Activated B cell treated with CpG ODN at 0.5 μM for 24 hours (primary cell): ENCODE measurements at regions not wholly inside any gene's neighbourhood (a gene's known extent, or its start where the extent isn't known, plus 50 kb on each side); places are given as distances from the start of the nearest gene placed in this dataset.
"Not testable (repeated sequence)": the region's sequence is repeated elsewhere in the genome, so short reads cannot be mapped to it uniquely, and the experiment has no call there.

Experiments used
- ATAC-seq: fragments of 200-7000 bp; cut with Tn5 transposase; one replicate; pipeline ENCODE4 v1.10.0; 2021; ENCODE audit warnings: low read depth, mild to moderate bottlenecking, moderate library complexity
- CTCF ChIA-PET: fragments of 350-600 bp; sonication (Branson Sonifier 250); formaldehyde crosslinking; loops from one replicate; lab custom pipeline; 2021; ENCODE audit warnings: antibody characterized with exemption; lab: Charles Lee
- POLR2A ChIA-PET: fragments of 350-600 bp; sonication (Branson Sonifier 250); formaldehyde crosslinking; loops from one replicate; lab custom pipeline; 2021; ENCODE audit warnings: antibody characterized with exemption; lab: Charles Lee
- DNase-seq: peaks from one replicate; pipeline ENCODE4 v3.0.0; 2022
- H3K27ac Mint-ChIP-seq: one replicate; pipeline ENCODE4 v1.8.0; 2020; ENCODE audit warnings: mixed read lengths
- H3K27me3 Mint-ChIP-seq: one replicate; pipeline ENCODE4 v1.8.0; 2021; ENCODE audit warnings: mixed read lengths
- H3K36me3 Mint-ChIP-seq: one replicate; pipeline ENCODE4 v1.8.0; 2021; ENCODE audit warnings: low read depth, mixed read lengths
- H3K4me1 Mint-ChIP-seq: one replicate; pipeline ENCODE4 v1.8.0; 2021; ENCODE audit warnings: mixed read lengths
- H3K4me3 Mint-ChIP-seq: one replicate; pipeline ENCODE4 v1.8.0; 2020; ENCODE audit warnings: mild to moderate bottlenecking, mixed read lengths
- H3K9me3 Mint-ChIP-seq: one replicate; pipeline ENCODE4 v1.8.0; 2020; ENCODE audit warnings: mixed read lengths
- intact Hi-C: fragments of 100-400 bp; cut with micrococcal nuclease; formaldehyde crosslinking; loops from one replicate; pipeline ENCODE4 v1.15.1; 2024
- TF ChIP-seq, protein P1 (sequence below): fragments of 200-600 bp; IDR thresholded peaks from one replicate; pipeline ENCODE4 v1.8.0; 2022; ENCODE audit warnings: antibody characterized with exemption, mild to moderate bottlenecking

DNA sequence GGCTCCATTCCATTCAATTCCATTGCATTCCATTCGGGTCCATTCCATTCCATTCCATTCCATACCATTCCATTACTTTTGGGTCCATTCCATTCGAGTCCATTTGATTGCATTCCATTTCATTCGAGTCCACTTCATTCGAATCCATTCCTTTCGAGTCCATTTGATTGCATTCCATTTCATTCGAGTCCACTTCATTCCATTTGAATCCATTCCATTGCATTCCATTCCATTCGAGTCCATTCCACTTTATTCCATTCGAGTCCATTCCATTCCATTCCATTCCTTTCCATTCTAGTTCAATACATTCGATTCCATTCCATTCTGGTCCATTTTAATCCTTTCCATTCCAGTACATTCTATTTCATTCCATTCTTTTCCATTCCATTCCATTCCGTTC, 334.0 kb downstream of the ZNF33B start:
- Mint-ChIP-seq H3K27ac (no peak overlapping the region), H3K27me3 (no peaks in the 10 kb centered on the region), H3K9me3 (peaks cover 86% of the 10 kb centered on the region), H3K36me3 (no peaks in the 10 kb centered on the region), H3K4me1 (no peaks in the 10 kb centered on the region), H3K4me3 (no peak overlapping the region)
- POLR2A ChIA-PET, result no interaction called here
- intact Hi-C loops, result no loop called here
- TF ChIP-seq, protein P1, sequence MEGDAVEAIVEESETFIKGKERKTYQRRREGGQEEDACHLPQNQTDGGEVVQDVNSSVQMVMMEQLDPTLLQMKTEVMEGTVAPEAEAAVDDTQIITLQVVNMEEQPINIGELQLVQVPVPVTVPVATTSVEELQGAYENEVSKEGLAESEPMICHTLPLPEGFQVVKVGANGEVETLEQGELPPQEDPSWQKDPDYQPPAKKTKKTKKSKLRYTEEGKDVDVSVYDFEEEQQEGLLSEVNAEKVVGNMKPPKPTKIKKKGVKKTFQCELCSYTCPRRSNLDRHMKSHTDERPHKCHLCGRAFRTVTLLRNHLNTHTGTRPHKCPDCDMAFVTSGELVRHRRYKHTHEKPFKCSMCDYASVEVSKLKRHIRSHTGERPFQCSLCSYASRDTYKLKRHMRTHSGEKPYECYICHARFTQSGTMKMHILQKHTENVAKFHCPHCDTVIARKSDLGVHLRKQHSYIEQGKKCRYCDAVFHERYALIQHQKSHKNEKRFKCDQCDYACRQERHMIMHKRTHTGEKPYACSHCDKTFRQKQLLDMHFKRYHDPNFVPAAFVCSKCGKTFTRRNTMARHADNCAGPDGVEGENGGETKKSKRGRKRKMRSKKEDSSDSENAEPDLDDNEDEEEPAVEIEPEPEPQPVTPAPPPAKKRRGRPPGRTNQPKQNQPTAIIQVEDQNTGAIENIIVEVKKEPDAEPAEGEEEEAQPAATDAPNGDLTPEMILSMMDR, result no peak
- CTCF ChIA-PET, result no interaction called here
- DNase-seq, result no peak
- ATAC-seq, result no peak

DNA sequence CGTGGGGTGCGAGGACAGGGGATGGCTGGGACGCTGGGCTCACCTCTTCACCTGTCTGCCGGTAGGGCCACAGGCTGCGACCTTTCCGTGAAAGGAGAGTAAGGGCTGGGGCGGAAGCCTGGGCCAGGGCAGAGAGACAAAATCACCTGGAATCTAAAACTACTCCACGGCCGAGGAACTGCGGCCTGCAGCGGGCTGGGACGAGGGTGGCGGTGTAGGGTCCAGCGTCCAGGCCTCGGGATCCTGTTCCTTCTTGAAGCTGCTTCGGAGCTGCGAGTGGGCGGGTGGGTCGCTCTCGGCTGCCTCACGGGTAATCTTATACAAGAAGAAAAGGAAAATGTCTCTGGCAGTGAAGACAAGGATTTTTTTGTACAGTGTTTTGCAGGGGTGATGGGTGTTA, 356.5 kb downstream of the ZNF33B start:
- H3K27me3 Mint-ChIP-seq, H3K27ac Mint-ChIP-seq, POLR2A ChIA-PET, CTCF ChIA-PET, H3K4me1 Mint-ChIP-seq, H3K36me3 Mint-ChIP-seq, DNase-seq, intact Hi-C loops, ATAC-seq, H3K9me3 Mint-ChIP-seq, H3K4me3 Mint-ChIP-seq: not testable (repeated sequence)

GRCh38 chr10:42269788-42270187, 368.6 kb downstream of the ZNF33B start:
- H3K27me3 Mint-ChIP-seq, ATAC-seq, H3K27ac Mint-ChIP-seq, H3K36me3 Mint-ChIP-seq, DNase-seq, H3K4me1 Mint-ChIP-seq, intact Hi-C loops, H3K4me3 Mint-ChIP-seq, CTCF ChIA-PET, POLR2A ChIA-PET: not testable (repeated sequence)
- peaks cover 13% of the 10 kb centered on the region for H3K9me3 Mint-ChIP-seq

GRCh38 chr10:42263259-42263658, 375.1 kb downstream of the ZNF33B start:
- H3K4me1 Mint-ChIP-seq, CTCF ChIA-PET, POLR2A ChIA-PET, H3K36me3 Mint-ChIP-seq, H3K4me3 Mint-ChIP-seq, H3K27ac Mint-ChIP-seq, H3K27me3 Mint-ChIP-seq, DNase-seq, ATAC-seq, intact Hi-C loops: not testable (repeated sequence)
- peaks cover 10% of the 10 kb centered on the region for H3K9me3 Mint-ChIP-seq

GRCh38 chr10:42243002-42243401, 395.4 kb downstream of the ZNF33B start:
- CTCF ChIA-PET, H3K36me3 Mint-ChIP-seq, H3K27ac Mint-ChIP-seq, H3K9me3 Mint-ChIP-seq, H3K4me1 Mint-ChIP-seq, ATAC-seq, H3K27me3 Mint-ChIP-seq, POLR2A ChIA-PET, intact Hi-C loops, DNase-seq, H3K4me3 Mint-ChIP-seq: not testable (repeated sequence)

GRCh38 chr10:42242135-42242805, 396.1 kb downstream of the ZNF33B start:
- TF ChIP-seq, protein P1, result no peak
- H3K27me3 Mint-ChIP-seq, result peaks cover 4% of the 10 kb centered on the region
- CTCF ChIA-PET, result no interaction called here
- no peaks in the 10 kb centered on the region for H3K36me3 Mint-ChIP-seq
- ATAC-seq (no peak), DNase-seq (no peak)
- no peak overlapping the region for H3K4me3 Mint-ChIP-seq
- H3K27ac Mint-ChIP-seq, result no peak overlapping the region
- POLR2A ChIA-PET, result no interaction called here
- intact Hi-C loops, result no loop called here
- no peaks in the 10 kb centered on the region for H3K9me3 Mint-ChIP-seq
- H3K4me1 Mint-ChIP-seq, result peaks cover 1% of the 10 kb centered on the region

GRCh38 chr10:42236401-42236800, 402.0 kb downstream of the ZNF33B start:
- H3K27me3 Mint-ChIP-seq, intact Hi-C loops, H3K36me3 Mint-ChIP-seq, H3K4me3 Mint-ChIP-seq, DNase-seq, ATAC-seq, POLR2A ChIA-PET, H3K9me3 Mint-ChIP-seq, H3K27ac Mint-ChIP-seq, CTCF ChIA-PET, H3K4me1 Mint-ChIP-seq: not testable (repeated sequence)

DNA sequence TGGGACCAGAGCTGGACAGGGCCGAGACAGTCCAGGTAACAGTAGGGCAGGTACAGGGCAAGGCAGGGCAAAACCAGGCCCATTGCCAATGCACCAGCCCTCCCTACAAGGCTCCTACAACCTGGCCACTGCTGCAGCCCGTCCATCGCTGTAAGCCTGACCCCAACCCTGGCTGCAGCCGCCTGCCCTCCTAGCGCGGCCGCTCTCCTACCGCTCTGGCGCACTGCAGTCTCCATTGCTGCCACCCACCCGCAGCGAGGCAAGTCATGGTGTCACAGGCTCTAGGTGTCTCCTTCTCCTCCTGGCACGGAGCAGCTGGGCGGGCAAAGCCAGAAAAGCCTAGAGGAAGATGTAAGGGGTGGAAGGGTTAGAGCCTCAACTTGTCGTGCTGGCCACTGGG, 402.6 kb downstream of the ZNF33B start:
- H3K4me3 Mint-ChIP-seq, DNase-seq, H3K36me3 Mint-ChIP-seq, CTCF ChIA-PET, POLR2A ChIA-PET, H3K4me1 Mint-ChIP-seq, H3K27ac Mint-ChIP-seq, H3K9me3 Mint-ChIP-seq, intact Hi-C loops, ATAC-seq, H3K27me3 Mint-ChIP-seq: not testable (repeated sequence)

DNA sequence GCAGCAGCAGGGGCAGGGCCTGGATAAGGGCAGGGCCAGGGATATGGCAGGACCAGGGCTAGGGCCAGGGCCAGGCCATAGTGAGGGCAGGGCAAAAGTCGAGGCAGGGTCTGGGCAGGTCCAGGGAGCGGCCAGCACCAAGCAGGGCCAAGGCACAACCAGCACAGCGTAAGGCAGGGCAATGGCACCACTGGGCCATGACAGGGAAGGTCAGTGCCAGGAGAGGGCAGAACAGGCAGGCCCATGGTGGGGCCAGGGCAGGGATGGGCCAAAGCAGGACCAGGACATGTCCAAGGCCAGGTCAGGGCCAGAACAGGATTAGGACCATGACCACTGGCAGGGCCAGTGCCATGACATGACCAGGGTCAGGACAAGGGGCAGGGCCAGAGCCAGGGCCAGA, 403.1 kb downstream of the ZNF33B start:
- not testable (repeated sequence) for H3K36me3 Mint-ChIP-seq

DNA sequence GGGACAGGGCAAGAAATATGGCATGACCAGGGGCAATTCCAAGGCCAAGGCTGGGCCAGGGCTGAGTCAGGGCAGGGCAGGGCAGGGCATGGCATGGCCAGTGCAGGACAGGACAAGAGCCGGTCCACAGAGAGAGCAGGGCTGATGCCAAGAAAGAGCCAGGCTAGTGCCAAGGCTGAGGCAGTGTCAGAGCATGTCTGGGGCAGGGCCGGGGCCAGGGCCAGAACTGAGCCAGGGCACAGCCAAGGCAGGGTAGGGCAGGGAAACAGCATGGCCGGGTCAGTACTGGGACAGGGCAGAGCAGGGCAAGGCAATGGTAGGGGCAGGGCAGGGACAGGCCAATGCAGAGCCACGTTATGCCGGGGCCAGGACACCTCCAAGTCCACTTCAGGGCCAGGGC, 403.9 kb downstream of the ZNF33B start:
- POLR2A ChIA-PET, H3K4me3 Mint-ChIP-seq, H3K27me3 Mint-ChIP-seq, CTCF ChIA-PET, DNase-seq, H3K36me3 Mint-ChIP-seq, intact Hi-C loops, ATAC-seq, H3K9me3 Mint-ChIP-seq, H3K27ac Mint-ChIP-seq, H3K4me1 Mint-ChIP-seq: not testable (repeated sequence)

More for the DNA sequence above, 403.1 kb downstream of the ZNF33B start:
- ATAC-seq, H3K27ac Mint-ChIP-seq, DNase-seq, POLR2A ChIA-PET, H3K4me1 Mint-ChIP-seq, intact Hi-C loops, H3K4me3 Mint-ChIP-seq, H3K27me3 Mint-ChIP-seq, H3K9me3 Mint-ChIP-seq, CTCF ChIA-PET: not testable (repeated sequence)
